CD4-positive, alpha-beta T cell treated with Interleukin-2 at 100 ng/mL for 4 hours (primary cell): ENCODE measurements at regions not wholly inside any gene's neighbourhood (a gene's known extent, or its start where the extent isn't known, plus 50 kb on each side); places are given as distances from the start of the nearest gene placed in this dataset.

ENCODE experiments used
- DNase-seq: peaks from one replicate; pipeline ENCODE4 v3.0.0-alpha.2; 2020; ENCODE audit warnings: low spot score

- DNase-seq = no peak
These were observed 160.0 kb downstream of the NDUFA10 start for GRCh38 chr2:239865059-239865639.

GRCh38 chr2:239864247-239865058 lies 160.7 kb downstream of the NDUFA10 start:
- DNase-seq = no peak

GRCh38 chr2:239862613-239863012 lies 162.5 kb downstream of the NDUFA10 start:
- no peak for DNase-seq

GRCh38 chr2:239858179-239858578 lies 167.0 kb downstream of the NDUFA10 start:
- DNase-seq = no peak

- no peak for DNase-seq
These were observed 167.6 kb downstream of the NDUFA10 start for GRCh38 chr2:239857591-239857990.

GRCh38 chr2:239856620-239857285 lies 168.4 kb downstream of the NDUFA10 start:
- DNase-seq = no peak

GRCh38 chr2:239855863-239856587 lies 169.1 kb downstream of the NDUFA10 start:
- DNase-seq = no peak

- no peak for DNase-seq
These were observed 170.5 kb downstream of the NDUFA10 start for GRCh38 chr2:239854596-239854995.

GRCh38 chr2:239853706-239854327 lies 171.3 kb downstream of the NDUFA10 start:
- no peak for DNase-seq

GRCh38 chr2:239853121-239853520 lies 172.0 kb downstream of the NDUFA10 start:
- no peak for DNase-seq

GRCh38 chr2:239852272-239852671 lies 172.9 kb downstream of the NDUFA10 start:
- DNase-seq = no peak

- no peak for DNase-seq
These were observed 178.1 kb downstream of the NDUFA10 start for GRCh38 chr2:239846789-239847676.

GRCh38 chr2:239845968-239846367 lies 179.2 kb downstream of the NDUFA10 start:
- no peak for DNase-seq

- no peak for DNase-seq
These were observed 185.8 kb downstream of the NDUFA10 start for GRCh38 chr2:239839306-239839705.

- DNase-seq = no peak
These were observed 188.9 kb downstream of the NDUFA10 start for GRCh38 chr2:239836021-239836765.

GRCh38 chr2:239835056-239835455 lies 190.1 kb downstream of the NDUFA10 start:
- no peak for DNase-seq

GRCh38 chr2:239834143-239834542 lies 191.0 kb downstream of the NDUFA10 start:
- DNase-seq = no peak

GRCh38 chr2:239833269-239834109 lies 191.7 kb downstream of the NDUFA10 start:
- no peak for DNase-seq
